IMR-90 (cell line): ENCODE measurements at regions not wholly inside any gene's neighbourhood (a gene's known extent, or its start where the extent isn't known, plus 50 kb on each side); places are given as distances from the start of the nearest gene placed in this dataset.

Source experiments
- ATAC-seq: fragments of 200-7000 bp; cut with Tn5 transposase; 2 replicates; pipeline ENCODE4 v1.9.1; 2020; ENCODE audit warnings: low read depth, mild to moderate bottlenecking, moderate library complexity
- BruUV-seq: library from RNA; stranded (reverse); fragments of 400-500 nt; replicated peaks from 2 replicates; lab custom pipeline; 2021; lab: Mats Ljungman, UMichigan
- CTCF ChIA-PET: fragments of 300-600 bp; formaldehyde crosslinking; extraction: SDS; loops from one replicate; lab custom pipeline; 2021; ENCODE audit warnings: antibody characterized with exemption; lab: Yijun Ruan, JAX
- POLR2A ChIA-PET: fragments of 300-600 bp; sonication (Branson Sonifier 250); formaldehyde crosslinking; loops from one replicate; lab custom pipeline; 2022; ENCODE audit warnings: antibody characterized with exemption; ENCODE audit not compliant: unreplicated experiment; lab: Charles Lee
- DNase-seq: peaks from one replicate; pipeline ENCODE4 v3.0.0; 2013
- H2AFZ ChIP-seq: replicated peaks from 2 replicates; pipeline ENCODE3; 2013; ENCODE audit warnings: low read length, mild to moderate bottlenecking; ENCODE audit not compliant: poor library complexity
- H2AK5ac ChIP-seq: 2 replicates; pipeline ENCODE4 v1.6.1; 2013; ENCODE audit warnings: low read depth, low read length, inconsistent platforms
- H2AK9ac ChIP-seq: replicated peaks from 2 replicates; pipeline ENCODE3; 2013; ENCODE audit warnings: mild to moderate bottlenecking, low read depth, low read length, moderate library complexity; ENCODE audit not compliant: poor library complexity
- H2BK120ac ChIP-seq: 2 replicates; pipeline ENCODE4 v1.6.1; 2013; ENCODE audit warnings: low read depth, low read length, inconsistent platforms
- H2BK15ac ChIP-seq: 3 replicates; pipeline ENCODE4 v1.6.1; 2013; ENCODE audit warnings: low read depth, low read length, inconsistent platforms
- H2BK20ac ChIP-seq: 2 replicates; pipeline ENCODE4 v1.6.1; 2013; ENCODE audit warnings: low read depth, mild to moderate bottlenecking, inconsistent platforms, low read length, moderate library complexity
- H2BK5ac ChIP-seq: 2 replicates; pipeline ENCODE4 v1.6.1; 2013; ENCODE audit warnings: mild to moderate bottlenecking, low read depth, low read length, inconsistent platforms; ENCODE audit not compliant: poor library complexity, severe bottlenecking
- H3K14ac ChIP-seq: replicated peaks from 2 replicates; pipeline ENCODE4 v1.6.1; 2013; ENCODE audit warnings: low read depth, low read length, inconsistent platforms
- H3K18ac ChIP-seq: 2 replicates; pipeline ENCODE4 v1.6.1; 2013; ENCODE audit warnings: low read depth, low read length, control low read depth
- H3K23ac ChIP-seq: 2 replicates; pipeline ENCODE4 v1.6.1; 2013; ENCODE audit warnings: low read depth, low read length, inconsistent platforms
- H3K27ac ChIP-seq: 2 replicates; pipeline ENCODE4 v1.5.1; 2013; ENCODE audit warnings: mild to moderate bottlenecking, control low read depth, low read length; ENCODE audit not compliant: insufficient read depth
- H3K27me3 ChIP-seq: 2 replicates; pipeline ENCODE4 v1.6.1; 2013; ENCODE audit warnings: low read length; ENCODE audit not compliant: control insufficient read depth, insufficient read depth
- H3K36me3 ChIP-seq: 2 replicates; pipeline ENCODE4 v1.6.1; 2013; ENCODE audit warnings: low read length, mixed read lengths; ENCODE audit not compliant: control insufficient read depth, insufficient read depth
- H3K4ac ChIP-seq: 2 replicates; pipeline ENCODE4 v1.6.1; 2013; ENCODE audit warnings: low read depth, low read length, inconsistent platforms
- H3K4me1 ChIP-seq: 2 replicates; pipeline ENCODE4 v1.6.1; 2013; ENCODE audit warnings: low read length, mixed read lengths; ENCODE audit not compliant: control insufficient read depth, insufficient read depth
- H3K4me2 ChIP-seq: 2 replicates; pipeline ENCODE4 v1.6.1; 2013; ENCODE audit warnings: low read depth, mild to moderate bottlenecking, control low read depth, low read length, moderate library complexity
- H3K4me3 ChIP-seq: 2 replicates; pipeline ENCODE4 v1.5.1; 2013; ENCODE audit warnings: low read depth, mild to moderate bottlenecking, control low read depth, low read length, moderate library complexity; ENCODE audit not compliant: insufficient read depth
- H3K56ac ChIP-seq: 2 replicates; pipeline ENCODE4 v1.6.1; 2013; ENCODE audit warnings: low read length, inconsistent platforms; ENCODE audit not compliant: insufficient read depth; ENCODE audit errors: extremely low read depth
- H3K79me1 ChIP-seq, 2 experiments: 2 replicates each; pipeline ENCODE4 v1.6.1; 2013; ENCODE audit warnings: low read length in 2 of 2, inconsistent platforms in 1 of 2, low read depth in 1 of 2
- H3K9ac ChIP-seq: 2 replicates; pipeline ENCODE4 v1.6.1; 2013; ENCODE audit warnings: low read depth, low read length, control low read depth
- H3K9me1 ChIP-seq: 2 replicates; pipeline ENCODE4 v1.6.1; 2013; ENCODE audit warnings: low read length, inconsistent platforms; ENCODE audit not compliant: insufficient read depth
- H3K9me3 ChIP-seq: 2 replicates; pipeline ENCODE4 v1.6.1; 2013; ENCODE audit warnings: low read length; ENCODE audit not compliant: control insufficient read depth, insufficient read depth
- H4K20me1 ChIP-seq: 2 replicates; pipeline ENCODE4 v1.6.1; 2013; ENCODE audit warnings: low read length, inconsistent platforms; ENCODE audit not compliant: insufficient read depth
- H4K5ac ChIP-seq: 2 replicates; pipeline ENCODE4 v1.6.1; 2013; ENCODE audit warnings: mild to moderate bottlenecking, low read depth, low read length, control low read depth
- H4K8ac ChIP-seq, 2 experiments: 2 replicates each; pipeline ENCODE4 v1.6.1; 2013; ENCODE audit warnings: low read depth in 2 of 2, low read length in 2 of 2, control low read depth in 1 of 2, inconsistent platforms in 1 of 2
- H4K91ac ChIP-seq: 2 replicates; pipeline ENCODE4 v1.6.1; 2013; ENCODE audit warnings: low read depth, low read length, inconsistent platforms; ENCODE audit not compliant: insufficient read depth
- BHLHE40 ChIP-seq: fragments of 150-350 bp; IDR thresholded peaks from 2 replicates; pipeline ENCODE4 v1.6.1; 2016; ENCODE audit warnings: mild to moderate bottlenecking, low read depth, low read length
- CTCF ChIP-seq: conservative IDR thresholded peaks from 2 replicates; pipeline ENCODE4 v1.5.1; 2012; ENCODE audit warnings: mild to moderate bottlenecking, low read depth, low read length, improper control_type of control experiment
- FOS ChIP-seq: fragments of 150-350 bp; IDR thresholded peaks from 2 replicates; pipeline ENCODE4 v1.6.1; 2016; ENCODE audit warnings: low read depth, low read length
- MAFK ChIP-seq: IDR thresholded peaks from 2 replicates; pipeline ENCODE4 v1.6.1; 2012; ENCODE audit warnings: low read depth, low read length, improper control_type of control experiment
- MAZ ChIP-seq: IDR thresholded peaks from 2 replicates; pipeline ENCODE4 v1.6.1; 2012; ENCODE audit warnings: low read depth, mild to moderate bottlenecking, low read length, improper control_type of control experiment, moderate library complexity, borderline replicate concordance
- MXI1 ChIP-seq: IDR thresholded peaks from 2 replicates; pipeline ENCODE4 v1.6.1; 2012; ENCODE audit warnings: low read depth, mild to moderate bottlenecking, low read length, moderate library complexity, borderline replicate concordance
- NFE2L2 ChIP-seq: fragments of 150-350 bp; IDR thresholded peaks from 2 replicates; pipeline ENCODE4 v1.6.1; 2016; ENCODE audit warnings: low read depth, mild to moderate bottlenecking, low read length
- RAD21 ChIP-seq: IDR thresholded peaks from 2 replicates; pipeline ENCODE4 v1.6.1; 2012; ENCODE audit warnings: low read length, improper control_type of control experiment
- RCOR1 ChIP-seq: IDR thresholded peaks from 2 replicates; pipeline ENCODE4 v1.6.1; 2012; ENCODE audit warnings: mild to moderate bottlenecking, low read length, improper control_type of control experiment; ENCODE audit not compliant: insufficient replicate concordance
- RFX5 ChIP-seq: IDR thresholded peaks from 2 replicates; pipeline ENCODE4 v1.8.0; 2012; ENCODE audit warnings: low read depth, mild to moderate bottlenecking, low read length, moderate library complexity
- SMC3 ChIP-seq: fragments of 150-350 bp; IDR thresholded peaks from 2 replicates; pipeline ENCODE4 v1.6.1; 2016; ENCODE audit warnings: low read depth, mild to moderate bottlenecking, antibody characterized with exemption, low read length, moderate library complexity
- USF2 ChIP-seq: fragments of 150-350 bp; IDR thresholded peaks from 2 replicates; pipeline ENCODE4 v1.6.1; 2017; ENCODE audit warnings: mild to moderate bottlenecking, antibody characterized with exemption, low read length, low read depth
- WGBS, 2 experiments: methylation state at CpG; one replicate each; pipeline versions ENCODE4 v1.1.5 to v1.1.7; 2013; ENCODE audit warnings: missing lambda C conversion rate in 2 of 2; ENCODE audit not compliant: insufficient read length in 1 of 2; ENCODE audit errors: extremely low coverage in 2 of 2; 5-methylcytosine and 5-hydroxymethylcytosine counted together
- dilution Hi-C: fragments of 300-500 bp; cut with HindIII; formaldehyde crosslinking; loops from one replicate; pipeline ENCODE4 v1.14.3; 2018; ENCODE audit warnings: low sequenced_read_pairs; ENCODE audit not compliant: unreplicated experiment
- in situ Hi-C: fragments of 300-500 bp; cut with MboI; formaldehyde crosslinking; loops from 3 replicates; pipeline ENCODE4 v1.14.3; 2019; ENCODE audit warnings: low sequenced_read_pairs, inconsistent platforms, mixed read lengths
- intact Hi-C: fragments of 100-400 bp; cut with micrococcal nuclease; formaldehyde crosslinking; loops from 2 replicates; pipeline ENCODE4 v1.10.0; 2022
- TF ChIP-seq, protein P1 (sequence below): fragments of 150-350 bp; IDR thresholded peaks from 2 replicates; pipeline ENCODE4 v1.6.1; 2016; ENCODE audit warnings: low read depth, mild to moderate bottlenecking, low read length, moderate library complexity, borderline replicate concordance

GRCh38 chr4:167767281-167767680 lies 325.1 kb upstream of the ANXA10 start:
- Histone ChIP-seq H3K4me3 (no peak overlapping the region), H3K23ac (no peak overlapping the region), H3K4me2 (no peak overlapping the region), H3K56ac (no peak overlapping the region), H4K20me1 (no peaks in the 10 kb centered on the region), H4K5ac (no peak overlapping the region), H2BK20ac (no peak overlapping the region), H3K14ac (no peak overlapping the region), H3K4me1 (no peaks in the 10 kb centered on the region), H4K8ac (no peak overlapping the region), H3K4ac (no peak overlapping the region), H2AK9ac (no peak overlapping the region), H4K91ac (no peak overlapping the region), H3K27me3 (no peaks in the 10 kb centered on the region), H2BK5ac (no peak overlapping the region), H2AK5ac (no peak overlapping the region), H3K9ac (no peak overlapping the region), H3K27ac (no peak overlapping the region), H3K36me3 (no peaks in the 10 kb centered on the region), H2AFZ (no peak overlapping the region), H3K9me1 (no peaks in the 10 kb centered on the region), H2BK15ac (no peak overlapping the region), H3K18ac (no peak overlapping the region), H3K9me3 (peaks cover 3% of the 10 kb centered on the region), H3K79me1 (no peaks in the 10 kb centered on the region), H2BK120ac (no peak overlapping the region)
- DNase-seq (no peak), ATAC-seq (no peak)
- TF ChIP-seq MAZ (no peak), NFE2L2 (no peak), RAD21 (no peak), MAFK (no peak), FOS (no peak), BHLHE40 (no peak), MXI1 (no peak), RCOR1 (no peak), CTCF (no peak), RFX5 (no peak), USF2 (no peak), SMC3 (no peak)
- TF ChIP-seq, protein P1, sequence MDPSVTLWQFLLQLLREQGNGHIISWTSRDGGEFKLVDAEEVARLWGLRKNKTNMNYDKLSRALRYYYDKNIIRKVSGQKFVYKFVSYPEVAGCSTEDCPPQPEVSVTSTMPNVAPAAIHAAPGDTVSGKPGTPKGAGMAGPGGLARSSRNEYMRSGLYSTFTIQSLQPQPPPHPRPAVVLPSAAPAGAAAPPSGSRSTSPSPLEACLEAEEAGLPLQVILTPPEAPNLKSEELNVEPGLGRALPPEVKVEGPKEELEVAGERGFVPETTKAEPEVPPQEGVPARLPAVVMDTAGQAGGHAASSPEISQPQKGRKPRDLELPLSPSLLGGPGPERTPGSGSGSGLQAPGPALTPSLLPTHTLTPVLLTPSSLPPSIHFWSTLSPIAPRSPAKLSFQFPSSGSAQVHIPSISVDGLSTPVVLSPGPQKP = no peak
- CTCF ChIA-PET = no interaction called here
- BruUV-seq = no TSS peak
- POLR2A ChIA-PET = no interaction called here
- dilution Hi-C loops = no loop called here
- in situ Hi-C loops = no loop called here
- 33% methylated on average over 1 of the region's 2 CpGs; no CpG with 5 or more reads in 1 of the 2 experiments for WGBS, 2 experiments
- intact Hi-C loops = no loop called here
